ENCODE measurements at regions not wholly inside any gene's neighbourhood (a gene's known extent, or its start where the extent isn't known, plus 50 kb on each side); places are given as distances from the start of the nearest gene placed in this dataset.

- no peak for TF ChIP-seq PKNOX1 (IDR thresholded peaks at IDR 0.05)
- TF ChIP-seq TCF3 (IDR thresholded peaks at IDR 0.05; ENCODE audit: borderline replicate concordance, insufficient read depth, low read depth, low read length), result no peak
- no peak for TF ChIP-seq SKIL (IDR thresholded peaks at IDR 0.05; ENCODE audit: low read depth, poor library complexity, severe bottlenecking)
- no peak for TF ChIP-seq MAX (IDR thresholded peaks at IDR 0.05; ENCODE audit: low read depth, low read length)
- no peak for TF ChIP-seq POLR2AphosphoS5 (IDR thresholded peaks at IDR 0.05; ENCODE audit: low read length)
Measured at GRCh38 chr1:219000631-219001030, 173.0 kb upstream of the LYPLAL1 start (continued).

GRCh38 chr1:219010720-219011119 is 163.0 kb upstream of the LYPLAL1 start:
- ATAC-seq, result peak; percentile 47
- no peaks in the 10 kb centered on the region for H3K27me3 ChIP-seq (replicated peaks in 1 of 2; ENCODE audit: control insufficient read depth in 2 of 2, insufficient read depth in 2 of 2, low read length in 1 of 2)
- FAIRE-seq, result no peak
- no peak overlapping the region for H3K27ac ChIP-seq (ENCODE audit: control insufficient read depth, insufficient read depth)
- in situ Hi-C loops (cut with MboI) (no loop called here), intact Hi-C loops (cut with micrococcal nuclease; ENCODE audit: unreplicated experiment) (no loop called here)
- no peak overlapping the region for H3K9ac ChIP-seq (ENCODE audit: control insufficient read depth, insufficient read depth, low read length)
- 0% methylated on average over 2 of the region's 2 CpGs for WGBS (ENCODE audit: insufficient coverage, insufficient replicate concordance, low lambda C conversion rate, missing lambda C conversion rate)
- no peak for DNase-seq (ENCODE audit: low read depth, low spot score)
- POLR2A ChIA-PET, result no interaction called here
- no peak overlapping the region for H2AFZ ChIP-seq (ENCODE audit: control insufficient read depth, low read depth, low read length)
- H3K4me3 ChIP-seq, result no peak overlapping the region
- no peaks in the 10 kb centered on the region for H3K9me3 ChIP-seq (replicated peaks; ENCODE audit: control insufficient read depth, insufficient read depth, low read length)
- TF ChIP-seq SREBF1 (IDR thresholded peaks at IDR 0.05; ENCODE audit: low read length) (no peak), TCF3 (IDR thresholded peaks at IDR 0.05; ENCODE audit: borderline replicate concordance, insufficient read depth, low read depth, low read length) (no peak), NFIC (IDR thresholded peaks at IDR 0.05; ENCODE audit: low read depth, low read length) (no peak)
- SMC1A ChIA-PET (ENCODE audit: uncharacterized antibody, unreplicated experiment), result interaction anchor here (0.6 to 1.6 kb wide), 2 partner anchors 14 to 153 kb away, joined by 3 to 5 read pairs; no protein-coding TSS in a partner anchor
- CTCF ChIA-PET, result interaction anchor here (0.6 kb wide), 1 partner anchor 228 kb away, joined by 3 read pairs; no protein-coding TSS in a partner anchor
- H3K79me2 ChIP-seq (ENCODE audit: control insufficient read depth, insufficient read depth, low read length), result no peaks in the 10 kb centered on the region
- H3K4me2 ChIP-seq (ENCODE audit: control insufficient read depth, insufficient read depth), result no peak overlapping the region
- BruUV-seq (replicated peaks), result no TSS peak
- no peaks in the 10 kb centered on the region for H3K36me3 ChIP-seq (ENCODE audit: control insufficient read depth in 2 of 2, insufficient read depth in 2 of 2, low read length in 1 of 2)
- RAD21 ChIA-PET (ENCODE audit: unreplicated experiment), result no interaction called here
- no peaks in the 10 kb centered on the region for H3K4me1 ChIP-seq (ENCODE audit: control insufficient read depth, insufficient read depth, low read length)
- H4K20me1 ChIP-seq (ENCODE audit: control insufficient read depth, insufficient read depth), result no peaks in the 10 kb centered on the region

Measured in GM12878 (cell line).